SH-SY5Y (cell line): ENCODE measurements at regions not wholly inside any gene's neighbourhood (a gene's known extent, or its start where the extent isn't known, plus 50 kb on each side); places are given as distances from the start of the nearest gene placed in this dataset.

Source experiments
- GATA2 ChIP-seq: IDR thresholded peaks from 2 replicates; pipeline ENCODE4 v1.6.1; 2011; ENCODE audit warnings: mild to moderate bottlenecking, low read depth, low read length
- GATA3 ChIP-seq: IDR thresholded peaks from 2 replicates; pipeline ENCODE4 v1.6.1; 2011; ENCODE audit warnings: low read depth, mild to moderate bottlenecking, low read length, moderate library complexity

DNA sequence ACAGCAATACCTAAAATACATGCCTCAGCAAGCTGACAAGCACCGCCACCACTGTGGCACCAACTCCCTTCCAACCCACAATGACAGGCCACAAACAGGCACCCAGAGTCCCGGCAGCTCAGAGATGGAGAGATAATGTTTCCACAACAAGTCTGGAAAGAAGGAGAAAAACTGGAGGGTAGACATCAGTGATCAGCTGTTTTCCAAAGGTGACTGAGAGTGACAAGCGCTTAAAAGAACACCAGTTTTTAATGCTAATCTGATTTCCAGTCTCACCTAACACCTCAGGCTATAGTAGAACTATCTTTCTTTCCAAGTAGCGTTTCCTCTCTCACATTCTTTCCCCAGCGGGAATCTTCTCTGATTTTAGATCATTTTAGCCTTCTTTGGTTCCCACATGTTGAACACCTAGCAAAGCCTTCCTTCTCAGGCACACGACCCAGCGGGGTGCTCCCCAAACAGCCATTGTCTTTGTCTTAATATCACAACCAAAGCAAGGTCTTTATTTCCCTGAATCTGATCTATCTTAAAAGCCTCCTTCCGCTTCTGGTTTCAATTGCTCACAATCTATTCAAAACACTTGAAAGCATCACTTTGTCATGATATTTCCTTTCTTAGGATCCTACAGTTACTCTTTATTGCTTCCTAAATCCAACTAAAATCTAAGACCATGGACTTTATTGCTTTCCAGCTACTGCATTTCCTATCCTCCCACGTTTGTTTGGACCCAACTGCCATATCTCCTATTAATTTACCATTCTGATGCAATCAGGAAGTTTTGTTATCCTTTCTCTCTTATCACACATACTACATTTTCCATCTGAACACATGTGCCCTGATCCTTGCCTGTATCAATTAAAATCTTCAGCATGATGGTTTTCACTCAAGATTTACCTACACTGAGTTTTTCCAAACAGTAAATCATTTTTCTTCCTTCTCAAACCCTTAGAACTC, 282.7 kb downstream of the ADGB start:
- TF ChIP-seq GATA3 (peak; percentile 71), GATA2 (peak; percentile 93)

DNA sequence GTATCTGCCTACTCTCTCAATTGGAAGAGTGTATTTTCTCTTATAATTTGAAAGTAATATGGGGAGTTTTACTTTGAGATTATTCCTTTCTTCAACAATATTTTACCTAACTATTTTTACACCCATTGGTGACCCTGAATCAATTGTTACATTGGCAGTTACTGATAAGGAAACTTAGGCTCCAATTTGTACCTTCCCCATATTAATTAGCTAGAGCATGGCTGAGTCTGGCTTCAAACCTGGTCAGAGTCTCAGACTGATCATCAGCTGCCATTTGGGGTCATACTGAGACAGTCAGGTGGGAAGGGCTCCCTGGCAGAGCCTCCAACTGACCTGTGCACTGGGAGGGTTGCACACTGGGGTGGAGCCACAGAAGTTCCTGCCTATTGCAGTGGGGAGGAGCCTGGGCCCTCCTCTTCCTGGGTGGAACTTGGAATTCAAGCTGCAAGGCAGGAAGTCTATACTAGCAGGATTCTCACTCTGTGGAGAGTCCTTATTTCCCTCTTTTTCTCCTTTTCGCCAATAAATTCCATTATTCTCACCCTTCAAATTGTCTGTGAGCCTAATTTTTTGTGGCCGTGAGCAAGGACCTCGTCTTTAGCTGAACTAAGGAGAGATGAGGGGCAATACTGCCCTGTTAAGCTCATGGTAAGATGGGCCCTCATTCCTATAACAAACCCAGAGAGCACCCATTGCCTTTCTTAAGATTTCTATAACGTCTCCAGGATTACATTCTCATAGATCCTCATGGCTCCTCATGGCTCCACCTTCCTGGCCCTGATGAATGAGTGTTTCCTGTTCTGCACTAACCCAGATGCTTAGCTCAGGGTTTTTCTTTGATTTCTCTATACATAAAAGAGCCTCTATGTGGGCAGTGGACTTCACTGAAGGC, 285.1 kb downstream of the ADGB start:
- no peak for TF ChIP-seq GATA2
- TF ChIP-seq GATA3: no peak

DNA sequence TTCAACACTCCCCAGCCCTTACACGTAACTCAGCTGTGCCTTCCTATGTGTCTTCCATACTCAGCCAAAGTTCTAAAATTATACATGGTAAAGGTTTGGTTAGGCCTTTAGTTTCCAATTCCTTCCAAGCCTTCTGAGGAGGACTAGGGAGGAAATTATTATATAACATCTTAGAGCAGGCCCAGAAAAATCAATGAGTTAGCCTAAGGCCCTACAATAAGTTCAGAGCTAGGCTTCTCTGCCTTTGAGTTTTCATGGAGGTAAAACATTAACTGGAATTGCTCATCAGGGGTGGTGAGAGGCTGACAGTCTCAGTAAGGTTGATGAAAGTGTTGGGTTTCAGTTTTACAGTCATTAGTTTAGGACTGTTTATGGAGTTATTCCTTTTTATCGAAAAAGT, 286.0 kb downstream of the ADGB start:
- TF ChIP-seq GATA2 (no peak), GATA3 (no peak)

DNA sequence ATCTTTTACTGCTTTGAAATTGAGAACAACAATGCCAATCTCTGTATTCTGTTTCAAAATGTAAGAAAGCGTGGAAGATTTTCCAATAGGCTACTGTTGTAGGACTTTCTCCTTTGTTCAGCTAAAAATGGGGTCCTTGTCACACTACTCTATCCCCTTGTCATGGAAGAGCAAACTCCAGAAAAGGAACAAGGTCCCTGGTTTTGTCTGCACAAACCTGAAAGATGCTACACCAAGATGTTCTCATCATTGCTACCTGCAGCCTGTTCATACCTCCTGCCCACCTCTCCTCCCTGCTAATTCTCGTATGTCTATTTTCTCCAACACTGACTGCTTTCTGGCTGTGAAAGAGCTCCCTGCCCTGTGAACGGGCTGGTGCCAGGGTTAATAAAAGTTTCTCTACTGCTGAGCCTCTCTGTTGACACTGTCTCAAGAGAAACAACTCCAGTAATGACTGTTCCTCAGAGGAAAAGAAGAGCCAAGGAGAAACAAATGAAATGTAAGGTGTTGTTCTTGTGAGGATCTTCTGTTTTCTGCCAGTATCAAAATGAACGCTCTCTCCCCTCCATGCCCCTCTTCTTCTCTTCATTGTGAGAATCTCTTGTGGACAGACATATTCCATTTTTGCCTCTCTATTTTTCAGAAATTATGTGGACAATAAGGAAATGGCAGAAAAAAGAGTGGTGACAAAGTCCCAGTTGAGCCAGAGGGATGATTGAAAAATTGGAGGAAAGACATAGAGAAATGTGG, 287.1 kb downstream of the ADGB start:
- TF ChIP-seq GATA3 (no peak), GATA2 (no peak)

DNA sequence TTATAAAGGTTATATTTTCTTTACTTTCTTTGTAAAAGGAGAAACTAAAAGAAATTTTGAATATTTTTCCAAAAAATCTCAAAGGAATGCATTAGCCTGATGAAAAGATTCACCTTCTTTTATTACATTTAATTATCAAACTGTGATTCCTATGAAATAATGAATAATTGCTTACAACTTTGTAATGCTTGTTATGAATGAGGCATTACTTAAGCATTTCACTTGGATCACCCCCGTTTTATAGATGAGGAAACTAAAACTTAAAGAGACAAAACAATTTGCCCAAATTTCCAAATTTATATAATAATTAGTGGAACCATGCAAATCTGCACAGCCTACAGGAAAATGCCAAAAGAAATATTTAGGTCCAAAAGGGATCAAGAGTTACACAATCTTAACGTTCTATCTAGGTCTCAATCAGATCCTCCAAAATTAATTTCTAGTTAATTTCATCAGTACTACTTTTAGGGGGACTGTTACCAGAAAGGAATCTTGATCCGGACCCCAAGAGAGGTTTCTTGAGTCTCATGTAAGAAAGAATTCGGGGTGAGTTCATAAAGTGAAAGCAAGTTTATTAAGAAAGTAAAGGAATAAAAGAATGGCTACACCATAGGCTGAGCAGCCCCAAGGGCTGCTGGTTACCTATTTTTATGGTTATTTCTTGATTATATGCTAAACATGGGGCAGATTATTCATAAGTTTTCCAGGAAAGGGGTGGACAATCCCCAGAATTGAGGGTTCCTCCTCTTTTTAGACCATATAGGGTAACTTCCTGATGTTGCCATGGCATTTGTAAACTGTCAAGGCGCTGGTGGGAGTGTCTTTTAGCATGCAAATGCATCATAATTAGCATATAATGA, 288.0 kb downstream of the ADGB start:
- TF ChIP-seq GATA3 (no peak), GATA2 (no peak)

DNA sequence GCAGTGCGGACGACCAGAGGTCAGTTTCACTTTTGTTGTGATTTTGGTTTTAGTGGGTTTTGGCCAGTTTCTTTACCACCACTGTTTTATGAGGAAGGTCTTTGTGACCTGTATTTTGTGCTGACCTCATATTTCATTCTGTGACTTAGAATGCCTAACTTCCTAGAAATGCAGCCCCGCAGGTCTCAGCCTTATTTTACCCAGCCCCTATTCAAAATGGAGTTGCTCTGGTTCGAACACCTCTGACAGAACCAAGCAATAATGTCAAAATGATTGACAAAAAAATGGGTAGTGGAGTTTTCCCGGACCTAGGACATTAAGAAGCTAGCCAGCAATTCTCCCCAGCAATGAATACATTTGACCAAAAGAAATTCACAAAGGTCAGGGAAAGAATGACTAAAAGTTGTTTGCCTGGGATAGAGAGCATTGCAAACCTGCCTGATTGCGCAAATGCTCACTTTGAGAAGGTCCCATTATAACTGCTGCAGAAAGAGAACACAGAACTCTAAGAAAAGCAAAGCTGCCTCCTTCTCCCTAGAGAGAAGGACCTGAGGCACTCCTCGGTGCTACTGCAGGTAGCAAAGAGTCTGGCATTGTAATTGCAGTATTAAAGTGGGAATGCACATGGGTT, 288.8 kb downstream of the ADGB start:
- TF ChIP-seq GATA3: no peak
- no peak for TF ChIP-seq GATA2

DNA sequence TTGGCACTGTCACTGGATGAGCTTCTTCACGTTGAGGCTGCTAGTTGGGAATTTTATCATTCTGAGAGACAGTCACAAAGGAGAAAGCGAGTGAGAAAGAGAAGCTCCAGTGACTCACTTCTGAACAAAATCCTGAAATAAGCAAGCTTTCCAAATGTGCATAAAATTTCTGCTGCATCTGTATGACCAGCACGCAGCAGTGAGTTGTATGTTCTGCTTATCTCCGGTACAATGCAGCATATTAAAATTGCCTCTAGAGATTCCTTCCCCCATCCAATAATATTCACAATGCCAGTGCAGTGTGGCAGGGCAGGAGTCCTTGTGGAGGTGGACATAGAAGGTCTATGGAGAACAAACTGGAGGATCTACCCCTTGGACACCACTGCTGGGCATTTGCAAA, 290.5 kb downstream of the ADGB start:
- no peak for TF ChIP-seq GATA2
- no peak for TF ChIP-seq GATA3

DNA sequence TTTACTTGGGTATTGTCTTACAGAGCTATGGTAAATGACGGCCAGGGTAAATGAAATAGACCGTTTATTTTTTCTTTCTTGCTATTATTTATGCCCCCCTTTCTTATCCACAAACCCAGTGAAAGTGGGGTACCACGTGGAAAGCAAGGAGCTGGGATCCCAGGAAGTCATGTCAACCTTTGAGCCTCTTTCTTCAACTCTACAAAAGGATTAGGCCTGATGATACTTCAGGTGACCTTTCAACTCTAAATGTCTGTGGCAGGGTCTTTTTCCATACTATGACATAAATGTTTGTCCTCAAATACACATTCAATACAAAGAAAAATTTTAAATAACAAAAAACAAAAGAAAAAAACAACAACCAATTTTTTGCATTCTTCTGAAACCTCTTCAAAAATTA, 291.4 kb downstream of the ADGB start:
- TF ChIP-seq GATA2: no peak
- no peak for TF ChIP-seq GATA3

DNA sequence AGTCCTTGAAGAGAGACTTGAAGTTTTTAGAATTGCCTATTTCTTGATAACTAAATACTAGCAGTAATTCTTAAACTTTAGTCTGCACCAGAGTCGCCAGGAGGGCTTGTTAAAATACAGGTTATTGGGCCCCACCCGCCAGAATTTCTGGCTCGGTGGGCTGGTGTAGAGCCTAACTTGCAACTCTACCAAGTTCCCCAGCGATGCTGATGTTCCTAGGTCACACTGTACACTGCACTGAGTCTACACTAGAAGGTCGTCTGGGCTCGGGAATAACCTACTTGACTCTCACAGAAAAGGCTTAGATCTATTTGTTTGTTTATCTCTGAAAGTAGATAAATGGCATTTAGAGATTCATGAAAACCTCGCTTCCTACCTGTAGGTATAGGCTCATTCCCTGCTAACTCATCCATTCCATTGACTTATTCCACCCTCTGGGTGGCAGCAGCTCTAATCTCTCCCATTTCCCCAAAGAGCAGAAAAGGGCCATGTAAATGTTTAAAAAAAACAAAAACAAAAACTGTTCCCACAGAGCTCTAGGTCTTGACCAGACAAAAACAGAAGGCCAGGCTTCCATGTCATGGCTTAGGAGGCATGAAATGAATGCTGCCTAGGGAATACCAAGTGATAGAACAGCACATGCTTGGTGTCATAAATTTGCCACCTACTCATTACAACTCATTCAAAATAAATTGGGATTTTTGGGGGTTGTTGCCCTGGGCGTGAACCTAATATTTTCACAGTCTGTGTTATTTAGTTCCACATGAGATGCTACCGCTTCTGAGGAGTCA, 292.1 kb downstream of the ADGB start:
- TF ChIP-seq GATA2 (no peak), GATA3 (no peak)

DNA sequence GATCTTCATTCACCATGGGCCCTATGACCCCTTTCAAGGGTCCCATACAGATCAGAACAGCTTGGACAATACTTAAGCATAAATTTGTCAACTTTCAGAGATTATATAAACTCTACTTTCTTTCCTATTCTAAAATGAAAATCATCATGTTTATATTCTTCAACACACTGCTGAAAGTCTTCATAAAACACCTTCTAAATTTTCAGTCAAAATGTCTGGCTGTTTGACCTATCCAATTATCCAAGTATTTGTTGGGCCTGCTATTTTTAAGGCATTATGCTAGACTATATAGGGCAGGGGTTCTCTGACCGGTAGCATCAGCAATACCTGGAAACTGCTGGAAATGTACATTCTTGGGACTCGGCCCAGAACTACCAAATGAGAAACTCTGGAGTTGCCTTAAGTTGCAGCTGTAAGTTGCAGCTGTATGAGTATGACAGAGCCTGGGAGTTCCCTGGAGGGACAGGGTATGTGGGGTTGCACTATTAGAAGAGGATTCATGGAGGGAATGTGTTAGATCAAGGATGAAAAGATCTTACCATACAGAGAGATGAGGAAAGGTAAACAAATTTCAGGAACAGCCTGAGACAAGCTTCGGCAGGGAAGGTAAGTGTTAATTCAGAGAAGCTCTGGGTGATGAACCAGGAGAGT, 293.0 kb downstream of the ADGB start:
- TF ChIP-seq GATA2 (no peak), GATA3 (no peak)

DNA sequence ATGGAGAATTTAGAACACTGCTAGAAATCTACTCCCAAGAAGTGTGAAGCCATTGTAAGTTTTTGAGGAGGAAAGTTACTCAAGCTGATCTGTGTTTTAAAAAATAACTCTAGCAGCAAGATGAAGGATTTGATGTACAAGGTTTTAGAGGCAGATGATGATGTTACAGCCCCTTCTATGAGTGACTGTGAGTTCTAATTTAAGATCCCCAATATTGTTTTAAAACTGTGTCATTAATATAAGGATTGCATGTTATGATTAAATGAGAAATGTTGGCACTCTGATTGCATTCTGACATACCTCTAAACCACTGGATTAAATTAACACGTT, 293.5 kb downstream of the ADGB start:
- TF ChIP-seq GATA2 (no peak), GATA3 (no peak)
